HG03521 (cell line): ENCODE measurements at regions not wholly inside any gene's neighbourhood (a gene's known extent, or its start where the extent isn't known, plus 50 kb on each side); places are given as distances from the start of the nearest gene placed in this dataset.
"Not testable (repeated sequence)": the region's sequence is repeated elsewhere in the genome, so short reads cannot be mapped to it uniquely, and the experiment has no call there.

ENCODE experiments used
- ATAC-seq: cut with Tn5 transposase; IDR thresholded peaks from one replicate; pipeline ENCODE4 v1.9.1; 2021; ENCODE audit warnings: mild to moderate bottlenecking, moderate library complexity; ENCODE audit not compliant: unreplicated experiment

- not testable (repeated sequence) for ATAC-seq
Measured at GRCh38 chr12:124070394-124071074, 97.5 kb downstream of the ZNF664 start.

- ATAC-seq, result no peak
Measured at GRCh38 chr12:124071075-124071443, 98.0 kb downstream of the ZNF664 start.

- no peak for ATAC-seq
Measured at GRCh38 chr12:124073356-124074035, 100.5 kb downstream of the ZNF664 start.

- no peak for ATAC-seq
Measured at GRCh38 chr12:124075841-124076240, 102.8 kb downstream of the ZNF664 start.

GRCh38 chr12:124077701-124078100, 104.7 kb downstream of the ZNF664 start:
- ATAC-seq, result no peak

- no peak for ATAC-seq
Measured at GRCh38 chr12:124078800-124079199, 105.8 kb downstream of the ZNF664 start.

- no peak for ATAC-seq
Measured at GRCh38 chr12:124080649-124081048, 107.6 kb downstream of the ZNF664 start.

- ATAC-seq, result no peak
Measured at GRCh38 chr12:124082012-124082411, 109.0 kb downstream of the ZNF664 start.

GRCh38 chr12:124082687-124083086, 109.7 kb downstream of the ZNF664 start:
- no peak for ATAC-seq

- no peak for ATAC-seq
Measured at GRCh38 chr12:124083708-124084107, 110.7 kb downstream of the ZNF664 start.

- no peak for ATAC-seq
Measured at GRCh38 chr12:124085419-124086296, 112.6 kb downstream of the ZNF664 start.

- no peak for ATAC-seq
Measured at GRCh38 chr12:124086299-124086898, 113.4 kb downstream of the ZNF664 start.

GRCh38 chr12:124087266-124088051, 114.4 kb downstream of the ZNF664 start:
- ATAC-seq, result no peak

- ATAC-seq, result no peak
Measured at GRCh38 chr12:124088217-124088907, 115.3 kb downstream of the ZNF664 start.

GRCh38 chr12:124089181-124089914, 116.3 kb downstream of the ZNF664 start:
- ATAC-seq, result not testable (repeated sequence)

- ATAC-seq, result no peak
Measured at GRCh38 chr12:124091835-124092234, 118.8 kb downstream of the ZNF664 start.

GRCh38 chr12:124092532-124092931, 119.5 kb downstream of the ZNF664 start:
- not testable (repeated sequence) for ATAC-seq

- no peak for ATAC-seq
Measured at GRCh38 chr12:124093297-124093696, 120.3 kb downstream of the ZNF664 start.

- no peak for ATAC-seq
Measured at GRCh38 chr12:124094188-124094587, 121.2 kb downstream of the ZNF664 start.
